Activated CD4-positive, alpha-beta T cell treated with anti-CD3 and anti-CD28 coated beads, Interleukin-2, amount 10 ng/mL, durations not matched to agents 7 days and 5 days (primary cell): ENCODE measurements at regions not wholly inside any gene's neighbourhood (a gene's known extent, or its start where the extent isn't known, plus 50 kb on each side); places are given as distances from the start of the nearest gene placed in this dataset.
"Not testable (repeated sequence)": the region's sequence is repeated elsewhere in the genome, so short reads cannot be mapped to it uniquely, and the experiment has no call there.

Experiments
- CTCF ChIA-PET: fragments of 350-600 bp; sonication (Branson Sonifier 250); formaldehyde crosslinking; loops from one replicate; lab custom pipeline; 2021; ENCODE audit warnings: antibody characterized with exemption; lab: Charles Lee
- POLR2A ChIA-PET: fragments of 350-600 bp; sonication (Branson Sonifier 250); formaldehyde crosslinking; loops from one replicate; lab custom pipeline; 2021; ENCODE audit warnings: antibody characterized with exemption; lab: Charles Lee
- DNase-seq: peaks from one replicate; pipeline ENCODE4 v3.0.0-alpha.2; 2020
- H3K27ac Mint-ChIP-seq: one replicate; pipeline ENCODE4 v1.8.0; 2021; ENCODE audit warnings: mild to moderate bottlenecking, moderate library complexity, mixed read lengths
- H3K27me3 Mint-ChIP-seq: one replicate; pipeline ENCODE4 v1.8.0; 2021; ENCODE audit warnings: mixed read lengths
- H3K36me3 Mint-ChIP-seq: one replicate; pipeline ENCODE4 v1.8.0; 2021; ENCODE audit warnings: low read depth, mixed read lengths
- H3K4me1 Mint-ChIP-seq: one replicate; pipeline ENCODE4 v1.8.0; 2021; ENCODE audit warnings: mixed read lengths
- H3K4me3 Mint-ChIP-seq: one replicate; pipeline ENCODE4 v1.8.0; 2021; ENCODE audit warnings: mild to moderate bottlenecking, moderate library complexity, mixed read lengths
- H3K9me3 Mint-ChIP-seq: one replicate; pipeline ENCODE4 v1.8.0; 2021; ENCODE audit warnings: mixed read lengths

DNA sequence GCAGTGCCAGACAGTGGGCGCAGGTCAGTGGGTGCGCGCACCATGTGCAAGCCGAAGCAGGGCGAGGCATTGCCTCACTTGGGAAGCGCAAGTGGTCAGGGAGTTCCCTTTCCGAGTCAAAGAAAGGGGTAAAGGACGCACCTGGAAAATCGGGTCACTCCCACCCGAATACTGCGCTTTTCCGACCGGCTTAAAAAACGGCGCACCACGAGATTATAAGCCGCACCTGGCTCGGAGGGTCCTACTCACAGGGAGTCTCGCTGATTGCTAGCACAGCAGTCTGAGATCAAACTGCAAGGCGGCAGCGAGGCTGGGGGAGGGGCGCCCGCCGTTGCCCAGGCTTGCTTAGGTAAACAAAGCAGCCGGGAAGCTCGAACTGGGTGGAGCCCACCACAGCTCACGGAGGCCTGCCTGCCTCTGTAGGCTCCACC lies 77.9 kb downstream of the NR4A2 start:
- POLR2A ChIA-PET, CTCF ChIA-PET, H3K27me3 Mint-ChIP-seq, H3K9me3 Mint-ChIP-seq, DNase-seq, H3K4me1 Mint-ChIP-seq, H3K36me3 Mint-ChIP-seq: not testable (repeated sequence)
- Mint-ChIP-seq H3K4me3 (peak overlapping the region; percentile 72), H3K27ac (peak overlapping the region; percentile 80)

DNA sequence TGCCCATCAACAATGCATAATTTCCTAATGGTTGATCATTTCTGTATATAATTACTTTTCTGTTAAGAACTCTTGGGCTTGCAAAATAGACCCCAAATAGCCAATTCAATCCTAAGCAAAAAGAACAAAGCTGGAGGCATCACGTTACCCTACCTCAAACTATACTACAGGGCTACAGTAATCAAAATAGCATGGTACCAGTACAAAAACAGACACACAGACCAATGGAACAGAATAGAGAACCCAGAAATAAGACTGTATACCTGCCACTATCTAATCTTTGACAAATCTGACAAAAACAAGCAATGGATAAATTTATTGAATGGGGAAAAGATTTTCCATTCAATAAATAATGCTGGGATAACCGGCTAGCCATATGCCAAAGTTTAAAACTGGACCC lies 78.8 kb downstream of the NR4A2 start:
- Mint-ChIP-seq H3K27ac (no peak overlapping the region), H3K4me3 (peak overlapping the region; percentile 72)
- CTCF ChIA-PET, result no interaction called here

DNA sequence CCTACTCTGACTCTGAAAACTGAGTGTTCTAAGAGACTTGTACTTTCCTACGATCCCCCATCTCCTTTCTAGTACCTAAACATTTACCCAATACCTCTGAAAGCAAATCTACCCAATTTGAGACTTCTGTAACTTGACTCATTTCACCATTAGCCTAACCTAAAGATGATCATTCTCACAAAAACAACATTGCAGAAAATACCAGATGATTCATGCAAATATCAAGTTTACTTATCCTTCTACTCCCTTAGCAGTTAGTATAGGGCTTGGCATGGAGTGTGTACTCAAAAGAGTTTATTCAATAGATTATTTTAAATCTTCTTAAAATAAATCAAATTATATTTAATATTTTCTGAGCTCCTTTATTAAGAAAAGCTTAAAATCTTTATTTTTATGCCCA lies 89.6 kb downstream of the NR4A2 start:
- no peak overlapping the region for H3K27ac Mint-ChIP-seq
- no peaks in the 10 kb centered on the region for H3K36me3 Mint-ChIP-seq
- no peak for DNase-seq
- H3K4me1 Mint-ChIP-seq, result no peaks in the 10 kb centered on the region
- CTCF ChIA-PET, result no interaction called here
- no peaks in the 10 kb centered on the region for H3K9me3 Mint-ChIP-seq
- POLR2A ChIA-PET, result no interaction called here
- no peak overlapping the region for H3K4me3 Mint-ChIP-seq
- H3K27me3 Mint-ChIP-seq, result no peaks in the 10 kb centered on the region

More for the DNA sequence above, 78.8 kb downstream of the NR4A2 start:
- POLR2A ChIA-PET, result no interaction called here
- no peak for DNase-seq
- Mint-ChIP-seq H3K4me1 (no peaks in the 10 kb centered on the region), H3K27me3 (no peaks in the 10 kb centered on the region), H3K36me3 (no peaks in the 10 kb centered on the region), H3K9me3 (no peaks in the 10 kb centered on the region)

DNA sequence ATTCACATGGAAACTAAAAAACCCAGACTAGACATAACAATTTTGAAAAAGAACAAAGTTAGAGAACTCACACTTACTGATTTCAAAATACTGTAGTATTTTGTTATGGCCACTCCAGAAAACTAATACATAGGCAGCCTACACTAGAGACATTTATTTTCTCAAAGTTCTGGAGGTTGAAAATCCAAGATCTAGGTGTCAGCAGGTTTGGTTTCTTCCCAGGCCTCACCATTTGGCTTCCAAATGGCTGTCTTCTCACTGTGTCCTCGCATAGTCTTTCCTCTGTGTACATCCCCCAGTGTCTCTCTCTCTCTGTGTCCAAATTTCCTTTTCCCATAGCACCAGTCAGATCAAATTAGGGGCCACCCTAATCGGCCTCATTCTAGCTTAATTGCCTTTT lies 95.0 kb downstream of the NR4A2 start:
- Mint-ChIP-seq H3K27ac (no peak overlapping the region), H3K9me3 (no peaks in the 10 kb centered on the region), H3K4me1 (no peaks in the 10 kb centered on the region), H3K4me3 (no peak overlapping the region), H3K36me3 (no peaks in the 10 kb centered on the region), H3K27me3 (no peaks in the 10 kb centered on the region)
- DNase-seq, result no peak
- ChIA-PET POLR2A (no interaction called here), CTCF (no interaction called here)

DNA sequence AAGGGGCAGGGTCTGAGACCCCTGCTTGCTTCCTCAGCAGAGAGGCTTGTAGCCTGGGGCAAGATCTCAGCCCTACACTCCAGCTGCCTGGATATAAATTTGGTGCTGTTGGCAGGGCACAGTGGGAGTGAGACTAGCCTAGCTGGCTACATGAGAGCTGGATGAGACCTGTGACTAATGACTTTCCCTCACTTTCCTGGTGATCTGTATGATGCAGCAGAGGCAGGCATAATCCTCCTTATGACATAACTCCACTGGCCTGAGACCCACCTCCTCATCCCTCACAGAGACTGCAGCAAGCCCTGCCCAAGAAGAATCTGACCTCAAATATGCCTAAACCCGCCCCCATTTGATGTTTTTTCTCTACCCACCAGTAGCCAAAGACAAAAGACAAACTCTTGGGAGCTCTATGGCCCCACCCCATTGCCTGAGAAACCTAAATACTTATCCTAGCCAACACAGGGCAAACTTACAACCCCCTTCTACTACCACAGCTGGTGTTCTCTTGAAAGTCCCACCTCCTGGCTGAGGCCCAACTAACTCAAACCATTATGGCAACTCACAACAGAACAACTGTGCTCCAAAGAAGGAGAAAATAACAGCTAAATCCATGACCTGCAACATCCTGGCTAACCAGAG lies 102.7 kb downstream of the NR4A2 start:
- H3K27me3 Mint-ChIP-seq, result no peaks in the 10 kb centered on the region
- POLR2A ChIA-PET, result no interaction called here
- H3K4me1 Mint-ChIP-seq, result no peaks in the 10 kb centered on the region
- no peaks in the 10 kb centered on the region for H3K36me3 Mint-ChIP-seq
- H3K9me3 Mint-ChIP-seq, result peaks cover 8% of the 10 kb centered on the region
- CTCF ChIA-PET, result no interaction called here
- DNase-seq, result no peak
- no peak overlapping the region for H3K27ac Mint-ChIP-seq
- H3K4me3 Mint-ChIP-seq, result no peak overlapping the region

GRCh38 chr2:156223328-156223727 lies 109.2 kb downstream of the NR4A2 start:
- H3K4me3 Mint-ChIP-seq, H3K27me3 Mint-ChIP-seq, H3K36me3 Mint-ChIP-seq, H3K27ac Mint-ChIP-seq, H3K4me1 Mint-ChIP-seq, CTCF ChIA-PET, DNase-seq, POLR2A ChIA-PET: not testable (repeated sequence)
- peaks cover 24% of the 10 kb centered on the region for H3K9me3 Mint-ChIP-seq

GRCh38 chr2:156221703-156222102 lies 110.8 kb downstream of the NR4A2 start:
- Mint-ChIP-seq H3K9me3 (peaks cover 24% of the 10 kb centered on the region), H3K4me3 (no peak overlapping the region), H3K36me3 (no peaks in the 10 kb centered on the region), H3K4me1 (no peaks in the 10 kb centered on the region), H3K27me3 (peaks cover 4% of the 10 kb centered on the region), H3K27ac (no peak overlapping the region)
- no peak for DNase-seq
- POLR2A ChIA-PET, result no interaction called here
- CTCF ChIA-PET, result no interaction called here

DNA sequence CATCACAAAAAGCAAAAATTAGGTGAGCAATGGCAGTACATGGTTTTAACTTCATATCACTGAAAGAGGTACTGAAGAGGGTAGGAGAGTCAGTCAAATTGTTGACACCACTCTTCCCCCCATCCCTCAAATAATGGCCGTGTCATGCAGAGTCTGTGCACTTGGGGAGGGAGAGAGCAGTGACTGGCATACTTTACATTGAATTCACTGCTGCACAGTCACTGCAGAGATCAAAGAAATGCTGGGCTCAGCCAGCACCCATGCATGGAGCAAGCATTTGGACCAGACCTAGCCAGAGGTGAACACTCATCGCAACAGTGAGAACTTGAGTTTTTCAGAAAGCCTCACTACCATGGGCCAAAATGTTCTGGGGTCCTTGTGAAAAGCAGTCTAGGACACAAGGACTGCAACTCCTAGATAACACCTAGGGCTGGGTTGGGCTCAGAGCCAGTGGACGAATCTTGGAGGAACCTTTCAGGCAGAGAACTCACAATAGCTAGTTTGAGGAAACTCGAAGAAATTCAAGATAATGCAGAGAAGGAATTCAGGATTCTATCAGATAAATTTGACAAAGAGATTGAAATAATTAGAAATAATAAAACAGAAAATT lies 112.9 kb downstream of the NR4A2 start:
- Mint-ChIP-seq H3K9me3 (peaks cover 24% of the 10 kb centered on the region), H3K27ac (no peak overlapping the region), H3K4me1 (no peaks in the 10 kb centered on the region), H3K27me3 (peaks cover 5% of the 10 kb centered on the region), H3K36me3 (no peaks in the 10 kb centered on the region), H3K4me3 (no peak overlapping the region)
- CTCF ChIA-PET, result no interaction called here
- POLR2A ChIA-PET, result no interaction called here
- DNase-seq, result no peak

DNA sequence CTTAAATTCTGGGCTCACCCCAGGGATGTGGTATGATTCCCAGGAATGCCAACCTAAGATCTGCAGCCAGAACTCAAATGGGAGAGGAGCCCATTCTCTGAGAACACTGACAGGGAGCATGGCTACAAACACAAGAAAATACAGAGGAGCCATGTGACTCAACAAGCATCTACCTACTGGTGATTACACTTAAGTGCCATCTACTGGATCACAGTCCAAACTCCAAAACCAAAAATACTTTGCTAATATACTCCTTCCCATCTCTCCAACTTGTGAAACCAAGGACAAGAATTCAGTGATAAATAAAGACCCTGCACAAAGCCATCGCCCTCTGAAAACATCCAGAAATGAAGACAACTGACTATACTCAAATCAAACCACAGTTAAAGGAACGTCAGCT lies 116.9 kb downstream of the NR4A2 start:
- Mint-ChIP-seq H3K36me3 (no peaks in the 10 kb centered on the region), H3K27ac (no peak overlapping the region), H3K9me3 (peaks cover 4% of the 10 kb centered on the region), H3K4me3 (no peak overlapping the region), H3K27me3 (peaks cover 3% of the 10 kb centered on the region), H3K4me1 (no peaks in the 10 kb centered on the region)
- ChIA-PET CTCF (no interaction called here), POLR2A (interaction anchor here (0.6 kb wide), 1 partner anchor 39 kb away, joined by 3 read pairs; no protein-coding TSS in a partner anchor)
- no peak for DNase-seq

DNA sequence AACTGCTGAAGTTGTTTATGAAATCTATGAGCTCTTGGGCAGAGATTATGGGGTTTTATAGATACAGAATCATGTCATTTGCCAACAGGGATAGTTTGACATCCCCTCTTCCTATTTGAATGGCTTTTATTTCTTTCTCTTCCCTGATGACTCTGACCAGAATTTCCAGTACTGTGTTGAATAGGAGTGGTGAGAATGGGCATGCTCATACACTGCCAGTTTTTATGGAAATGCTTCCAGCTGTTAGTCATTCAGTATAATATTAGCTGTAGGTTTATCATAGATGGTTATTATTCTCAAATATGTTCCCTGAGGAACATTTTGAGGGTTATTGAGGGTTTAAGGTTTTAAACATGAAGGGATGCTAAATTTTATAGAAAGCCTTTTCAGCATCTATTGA lies 121.2 kb downstream of the NR4A2 start:
- no peaks in the 10 kb centered on the region for H3K9me3 Mint-ChIP-seq
- ChIA-PET POLR2A (no interaction called here), CTCF (no interaction called here)
- H3K4me3 Mint-ChIP-seq, result no peak overlapping the region
- no peaks in the 10 kb centered on the region for H3K36me3 Mint-ChIP-seq
- H3K27me3 Mint-ChIP-seq, result peaks cover 1% of the 10 kb centered on the region
- no peak for DNase-seq
- H3K27ac Mint-ChIP-seq, result no peak overlapping the region
- H3K4me1 Mint-ChIP-seq, result no peaks in the 10 kb centered on the region

DNA sequence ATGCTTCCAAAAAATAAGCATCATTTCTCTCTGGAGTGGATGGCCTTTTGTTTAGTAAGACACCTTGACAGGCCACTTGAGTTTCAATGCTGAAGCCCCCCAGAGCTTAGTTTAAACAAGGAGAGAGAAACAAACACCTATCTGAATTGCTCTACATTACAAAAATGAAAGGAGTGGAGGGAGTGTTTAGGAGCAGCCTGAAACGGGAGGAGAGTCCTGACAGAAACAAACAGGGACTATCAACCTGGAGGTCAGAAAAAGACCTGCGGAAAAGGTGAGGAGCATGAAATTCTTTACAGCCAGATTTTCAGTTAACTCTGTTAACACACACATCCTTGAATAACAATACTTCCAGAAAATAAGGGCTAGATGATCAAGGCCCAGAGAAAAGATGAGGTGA lies 126.2 kb downstream of the NR4A2 start:
- Mint-ChIP-seq H3K27ac (no peak overlapping the region), H3K9me3 (no peaks in the 10 kb centered on the region), H3K4me3 (no peak overlapping the region), H3K4me1 (no peaks in the 10 kb centered on the region), H3K36me3 (no peaks in the 10 kb centered on the region), H3K27me3 (peaks cover 6% of the 10 kb centered on the region)
- ChIA-PET POLR2A (no interaction called here), CTCF (interaction anchor here (0.6 kb wide), 1 partner anchor 9 kb away, joined by 3 read pairs; no protein-coding TSS in a partner anchor)
- DNase-seq, result no peak

GRCh38 chr2:156199588-156199987 lies 132.9 kb downstream of the NR4A2 start:
- Mint-ChIP-seq H3K4me1 (no peaks in the 10 kb centered on the region), H3K9me3 (no peaks in the 10 kb centered on the region), H3K4me3 (no peak overlapping the region), H3K36me3 (no peaks in the 10 kb centered on the region), H3K27me3 (peaks cover 12% of the 10 kb centered on the region), H3K27ac (no peak overlapping the region)
- POLR2A ChIA-PET, result no interaction called here
- CTCF ChIA-PET, result no interaction called here
- no peak for DNase-seq

GRCh38 chr2:156196031-156196430 lies 136.5 kb downstream of the NR4A2 start:
- no peak overlapping the region for H3K4me3 Mint-ChIP-seq
- POLR2A ChIA-PET, result no interaction called here
- H3K27me3 Mint-ChIP-seq, result peaks cover 6% of the 10 kb centered on the region

GRCh38 chr2:156192468-156192867 lies 140.1 kb downstream of the NR4A2 start:
- Mint-ChIP-seq H3K4me3 (no peak overlapping the region), H3K4me1 (no peaks in the 10 kb centered on the region), H3K9me3 (no peaks in the 10 kb centered on the region), H3K36me3 (no peaks in the 10 kb centered on the region), H3K27me3 (peaks cover 1% of the 10 kb centered on the region), H3K27ac (no peak overlapping the region)
- POLR2A ChIA-PET, result no interaction called here
- CTCF ChIA-PET, result no interaction called here
- DNase-seq, result no peak

More at GRCh38 chr2:156196031-156196430, 136.5 kb downstream of the NR4A2 start:
- CTCF ChIA-PET, result no interaction called here
- Mint-ChIP-seq H3K27ac (no peak overlapping the region), H3K36me3 (no peaks in the 10 kb centered on the region), H3K9me3 (no peaks in the 10 kb centered on the region), H3K4me1 (no peaks in the 10 kb centered on the region)
- DNase-seq, result no peak
